ENCODE measurements at regions not wholly inside any gene's neighbourhood (a gene's known extent, or its start where the extent isn't known, plus 50 kb on each side); places are given as distances from the start of the nearest gene placed in this dataset.

DNA sequence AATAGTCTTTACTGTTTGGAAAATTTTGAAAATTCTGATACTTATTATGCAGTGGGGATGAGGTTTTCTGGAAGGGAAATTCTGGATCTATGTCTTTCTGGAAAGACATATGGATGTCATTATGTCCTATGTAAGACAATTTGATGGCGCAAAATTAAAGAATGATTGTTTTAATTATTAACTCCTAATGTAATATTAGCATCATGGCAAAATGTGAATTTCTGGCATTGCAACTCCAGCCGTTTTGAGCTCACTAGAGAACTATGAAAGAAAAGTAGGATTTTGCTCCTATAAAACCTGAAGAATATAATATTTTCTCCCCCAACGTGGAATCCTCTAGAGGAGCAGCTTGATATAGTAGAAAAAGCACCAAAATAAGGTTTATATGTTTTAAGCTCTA lies 243.2 kb downstream of the RFPL4B start:
- TF ChIP-seq, protein P1, sequence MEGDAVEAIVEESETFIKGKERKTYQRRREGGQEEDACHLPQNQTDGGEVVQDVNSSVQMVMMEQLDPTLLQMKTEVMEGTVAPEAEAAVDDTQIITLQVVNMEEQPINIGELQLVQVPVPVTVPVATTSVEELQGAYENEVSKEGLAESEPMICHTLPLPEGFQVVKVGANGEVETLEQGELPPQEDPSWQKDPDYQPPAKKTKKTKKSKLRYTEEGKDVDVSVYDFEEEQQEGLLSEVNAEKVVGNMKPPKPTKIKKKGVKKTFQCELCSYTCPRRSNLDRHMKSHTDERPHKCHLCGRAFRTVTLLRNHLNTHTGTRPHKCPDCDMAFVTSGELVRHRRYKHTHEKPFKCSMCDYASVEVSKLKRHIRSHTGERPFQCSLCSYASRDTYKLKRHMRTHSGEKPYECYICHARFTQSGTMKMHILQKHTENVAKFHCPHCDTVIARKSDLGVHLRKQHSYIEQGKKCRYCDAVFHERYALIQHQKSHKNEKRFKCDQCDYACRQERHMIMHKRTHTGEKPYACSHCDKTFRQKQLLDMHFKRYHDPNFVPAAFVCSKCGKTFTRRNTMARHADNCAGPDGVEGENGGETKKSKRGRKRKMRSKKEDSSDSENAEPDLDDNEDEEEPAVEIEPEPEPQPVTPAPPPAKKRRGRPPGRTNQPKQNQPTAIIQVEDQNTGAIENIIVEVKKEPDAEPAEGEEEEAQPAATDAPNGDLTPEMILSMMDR (IDR thresholded peaks at IDR 0.05; ENCODE audit: low read length) = no peak
- TF ChIP-seq EZH2phosphoT487 (IDR thresholded peaks at IDR 0.05; ENCODE audit: low read length) = no peak

All from MM.1S (cell line).